ENCODE measurements at regions not wholly inside any gene's neighbourhood (a gene's known extent, or its start where the extent isn't known, plus 50 kb on each side); places are given as distances from the start of the nearest gene placed in this dataset.

- no peak for TF ChIP-seq REST (IDR thresholded peaks at IDR 0.05; ENCODE audit: insufficient read depth in 1 of 2, low read depth in 2 of 2, low read length in 2 of 2)
- no peak; the same call in 1 of the 2 replicates for TF ChIP-seq POLR2AphosphoS5 (IDR thresholded peaks at IDR 0.05; ENCODE audit: low read depth, low read length)
- no peak for TF ChIP-seq TAF1 (IDR thresholded peaks at IDR 0.05; ENCODE audit: borderline replicate concordance, insufficient read depth, low read length)
- TF ChIP-seq FOXP2 (optimal IDR thresholded peaks at IDR 0.05; ENCODE audit: borderline replicate concordance, extremely low read depth, extremely low read length, insufficient read depth) = no peak
- no peak for TF ChIP-seq SIN3A (IDR thresholded peaks at IDR 0.05; ENCODE audit: borderline replicate concordance, insufficient read depth, low read length)
Measured at GRCh38 chr11:121741761-121742361, 289.1 kb upstream of the SORL1-AS1 start.

- TF ChIP-seq SIN3A (IDR thresholded peaks at IDR 0.05; ENCODE audit: borderline replicate concordance, insufficient read depth, low read length) (no peak), TAF1 (IDR thresholded peaks at IDR 0.05; ENCODE audit: borderline replicate concordance, insufficient read depth, low read length) (no peak), FOXP2 (optimal IDR thresholded peaks at IDR 0.05; ENCODE audit: borderline replicate concordance, extremely low read depth, extremely low read length, insufficient read depth) (no peak), POLR2AphosphoS5 (IDR thresholded peaks at IDR 0.05; ENCODE audit: low read depth, low read length) (no peak), REST (IDR thresholded peaks at IDR 0.05; ENCODE audit: insufficient read depth in 1 of 2, low read depth in 2 of 2, low read length in 2 of 2) (no peak)
Measured at GRCh38 chr11:121741351-121741760, 288.6 kb upstream of the SORL1-AS1 start.

- no peak for TF ChIP-seq POLR2AphosphoS5 (IDR thresholded peaks at IDR 0.05; ENCODE audit: low read depth, low read length)
- TF ChIP-seq REST (IDR thresholded peaks at IDR 0.05; ENCODE audit: insufficient read depth in 1 of 2, low read depth in 2 of 2, low read length in 2 of 2) = no peak
- no peak for TF ChIP-seq FOXP2 (optimal IDR thresholded peaks at IDR 0.05; ENCODE audit: borderline replicate concordance, extremely low read depth, extremely low read length, insufficient read depth)
- TF ChIP-seq SIN3A (IDR thresholded peaks at IDR 0.05; ENCODE audit: borderline replicate concordance, insufficient read depth, low read length) = no peak
- no peak for TF ChIP-seq TAF1 (IDR thresholded peaks at IDR 0.05; ENCODE audit: borderline replicate concordance, insufficient read depth, low read length)
Measured at GRCh38 chr11:121740902-121741301, 288.1 kb upstream of the SORL1-AS1 start.

GRCh38 chr11:121733858-121734257, 281.1 kb upstream of the SORL1-AS1 start:
- TF ChIP-seq POLR2AphosphoS5 (IDR thresholded peaks at IDR 0.05; ENCODE audit: low read depth, low read length) (no peak), FOXP2 (optimal IDR thresholded peaks at IDR 0.05; ENCODE audit: borderline replicate concordance, extremely low read depth, extremely low read length, insufficient read depth) (no peak), TAF1 (IDR thresholded peaks at IDR 0.05; ENCODE audit: borderline replicate concordance, insufficient read depth, low read length) (no peak), REST (IDR thresholded peaks at IDR 0.05; ENCODE audit: insufficient read depth in 1 of 2, low read depth in 2 of 2, low read length in 2 of 2) (no peak), SIN3A (IDR thresholded peaks at IDR 0.05; ENCODE audit: borderline replicate concordance, insufficient read depth, low read length) (no peak)
